PC-3 (cell line): ENCODE measurements at regions not wholly inside any gene's neighbourhood (a gene's known extent, or its start where the extent isn't known, plus 50 kb on each side); places are given as distances from the start of the nearest gene placed in this dataset.

Experiments
- EZH2 ChIP-seq: fragments of 300-600 bp; sonication (generic); IDR thresholded peaks from one replicate; pipeline ENCODE4 v1.6.1; 2017; ENCODE audit warnings: antibody characterized with exemption, mild to moderate bottlenecking, low read length; ENCODE audit not compliant: unreplicated experiment
- TF ChIP-seq, protein P1 (sequence below): fragments of 300-600 bp; sonication (generic); conservative IDR thresholded peaks from 2 replicates; pipeline ENCODE4 v1.5.1; 2017; ENCODE audit warnings: antibody characterized with exemption, low read depth, mild to moderate bottlenecking, low read length

DNA sequence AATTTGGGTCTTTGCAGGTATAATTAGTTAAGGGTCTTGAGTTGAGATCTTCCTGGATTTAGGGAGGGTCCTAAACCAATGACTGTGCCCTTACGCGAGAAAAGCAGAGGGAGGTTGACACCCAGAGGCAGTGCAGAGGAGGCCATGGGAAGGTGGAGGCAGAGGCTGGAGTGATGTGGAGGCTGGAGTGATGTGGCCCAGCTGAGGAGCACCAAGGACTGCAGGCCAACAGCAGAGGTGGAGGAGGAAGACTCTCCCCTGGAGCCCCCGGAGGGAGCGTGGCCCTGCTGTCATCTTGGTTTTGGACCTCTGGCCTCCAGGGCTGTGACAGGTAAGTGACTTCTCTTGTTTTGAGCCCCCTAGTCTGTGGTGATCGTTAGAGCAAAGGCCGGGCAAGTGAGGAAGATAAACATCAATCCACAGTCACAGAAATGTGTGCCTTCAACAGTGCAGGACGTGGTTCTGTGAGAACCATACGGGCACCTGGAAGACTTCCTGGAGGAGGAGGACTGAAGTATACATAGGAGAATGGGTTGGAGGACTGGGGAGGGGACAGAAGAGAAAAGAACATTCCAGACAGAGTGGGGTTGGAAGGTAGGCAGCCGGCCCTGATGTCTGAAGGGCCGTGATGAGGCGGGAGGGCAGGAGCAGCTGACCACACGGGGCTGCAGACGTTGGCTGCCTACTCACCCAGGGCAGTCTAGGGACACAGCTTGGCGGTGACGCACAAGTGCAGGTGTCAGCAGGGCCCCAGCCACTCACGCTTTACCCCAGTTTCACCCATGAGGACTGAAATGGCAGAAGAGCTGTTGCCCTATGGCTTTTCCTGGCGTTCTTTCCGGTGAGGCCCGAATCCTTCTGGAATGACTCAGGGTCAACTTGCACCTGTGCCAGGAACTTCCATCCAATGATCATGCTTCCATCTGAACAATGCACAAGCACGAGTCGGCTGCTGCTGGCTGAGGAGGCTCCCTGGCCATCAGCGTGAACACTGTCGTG, 270.2 kb downstream of the CTTN start:
- TF ChIP-seq, protein P1, sequence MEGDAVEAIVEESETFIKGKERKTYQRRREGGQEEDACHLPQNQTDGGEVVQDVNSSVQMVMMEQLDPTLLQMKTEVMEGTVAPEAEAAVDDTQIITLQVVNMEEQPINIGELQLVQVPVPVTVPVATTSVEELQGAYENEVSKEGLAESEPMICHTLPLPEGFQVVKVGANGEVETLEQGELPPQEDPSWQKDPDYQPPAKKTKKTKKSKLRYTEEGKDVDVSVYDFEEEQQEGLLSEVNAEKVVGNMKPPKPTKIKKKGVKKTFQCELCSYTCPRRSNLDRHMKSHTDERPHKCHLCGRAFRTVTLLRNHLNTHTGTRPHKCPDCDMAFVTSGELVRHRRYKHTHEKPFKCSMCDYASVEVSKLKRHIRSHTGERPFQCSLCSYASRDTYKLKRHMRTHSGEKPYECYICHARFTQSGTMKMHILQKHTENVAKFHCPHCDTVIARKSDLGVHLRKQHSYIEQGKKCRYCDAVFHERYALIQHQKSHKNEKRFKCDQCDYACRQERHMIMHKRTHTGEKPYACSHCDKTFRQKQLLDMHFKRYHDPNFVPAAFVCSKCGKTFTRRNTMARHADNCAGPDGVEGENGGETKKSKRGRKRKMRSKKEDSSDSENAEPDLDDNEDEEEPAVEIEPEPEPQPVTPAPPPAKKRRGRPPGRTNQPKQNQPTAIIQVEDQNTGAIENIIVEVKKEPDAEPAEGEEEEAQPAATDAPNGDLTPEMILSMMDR, result no peak
- no peak for TF ChIP-seq EZH2
